ENCODE measurements at regions not wholly inside any gene's neighbourhood (a gene's known extent, or its start where the extent isn't known, plus 50 kb on each side); places are given as distances from the start of the nearest gene placed in this dataset.

- TF ChIP-seq, protein P1, sequence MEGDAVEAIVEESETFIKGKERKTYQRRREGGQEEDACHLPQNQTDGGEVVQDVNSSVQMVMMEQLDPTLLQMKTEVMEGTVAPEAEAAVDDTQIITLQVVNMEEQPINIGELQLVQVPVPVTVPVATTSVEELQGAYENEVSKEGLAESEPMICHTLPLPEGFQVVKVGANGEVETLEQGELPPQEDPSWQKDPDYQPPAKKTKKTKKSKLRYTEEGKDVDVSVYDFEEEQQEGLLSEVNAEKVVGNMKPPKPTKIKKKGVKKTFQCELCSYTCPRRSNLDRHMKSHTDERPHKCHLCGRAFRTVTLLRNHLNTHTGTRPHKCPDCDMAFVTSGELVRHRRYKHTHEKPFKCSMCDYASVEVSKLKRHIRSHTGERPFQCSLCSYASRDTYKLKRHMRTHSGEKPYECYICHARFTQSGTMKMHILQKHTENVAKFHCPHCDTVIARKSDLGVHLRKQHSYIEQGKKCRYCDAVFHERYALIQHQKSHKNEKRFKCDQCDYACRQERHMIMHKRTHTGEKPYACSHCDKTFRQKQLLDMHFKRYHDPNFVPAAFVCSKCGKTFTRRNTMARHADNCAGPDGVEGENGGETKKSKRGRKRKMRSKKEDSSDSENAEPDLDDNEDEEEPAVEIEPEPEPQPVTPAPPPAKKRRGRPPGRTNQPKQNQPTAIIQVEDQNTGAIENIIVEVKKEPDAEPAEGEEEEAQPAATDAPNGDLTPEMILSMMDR (conservative IDR thresholded peaks at IDR 0.05): no peak
- TF ChIP-seq EZH2 (IDR thresholded peaks at IDR 0.05; ENCODE audit: low read depth): no peak
Measured at GRCh38 chr3:90031121-90031520, 923.7 kb downstream of the EPHA3 start.
